ENCODE measurements at regions not wholly inside any gene's neighbourhood (a gene's known extent, or its start where the extent isn't known, plus 50 kb on each side); places are given as distances from the start of the nearest gene placed in this dataset.
A peak's percentile ranks its signal among the peaks of the same experiment; 100 is the strongest.

GRCh38 chr2:103819599-103819998, 1034.3 kb upstream of the POU3F3 start:
- Histone ChIP-seq H3K27ac (ENCODE audit: low read depth, low read length) (no peak overlapping the region), H2BK120ac (replicated peaks; ENCODE audit: low read depth, low read length) (no peak overlapping the region), H3K36me3 (ENCODE audit: control insufficient read depth in 2 of 4, insufficient read depth in 4 of 4, low read length in 3 of 4) (no peaks in the 10 kb centered on the region), H3K79me1 (ENCODE audit: low read depth, low read length) (no peaks in the 10 kb centered on the region), H2BK12ac (ENCODE audit: low read depth, low read length) (no peak overlapping the region), H3K4me3 (ENCODE audit: extremely low read depth in 1 of 4, insufficient read depth in 2 of 4, low read depth in 3 of 4, low read length in 4 of 4) (no peak overlapping the region), H3K23me2 (ENCODE audit: low read depth, low read length) (no peaks in the 10 kb centered on the region), H3K18ac (ENCODE audit: extremely low read depth, low read length) (no peak overlapping the region), H2AFZ (ENCODE audit: low read length) (no peak overlapping the region), H2BK15ac (ENCODE audit: low read length) (no peak overlapping the region), H4K8ac (ENCODE audit: extremely low read depth, insufficient read depth, low read length) (no peak overlapping the region), H3K9me3 (ENCODE audit: insufficient read depth in 2 of 2, low read depth in 1 of 2, low read length in 1 of 2) (no peaks in the 10 kb centered on the region), H3K79me2 (ENCODE audit: control insufficient read depth in 1 of 2, insufficient read depth in 2 of 2, low read length in 2 of 2) (no peaks in the 10 kb centered on the region), H3K14ac (ENCODE audit: insufficient read length) (no peak overlapping the region), H3K4ac (replicated peaks; ENCODE audit: insufficient read length, low read depth, low read length) (no peak overlapping the region), H3K9ac (replicated peaks in 1 of 4; ENCODE audit: extremely low read depth in 1 of 4, low read depth in 3 of 4, low read length in 3 of 4) (no peak overlapping the region), H3K56ac (replicated peaks; ENCODE audit: insufficient read length, low read depth, low read length) (no peak overlapping the region), H3K4me2 (ENCODE audit: insufficient read depth in 1 of 2, low read depth in 2 of 2, low read length in 2 of 2) (no peak overlapping the region), H3K4me1 (replicated peaks in 1 of 4; ENCODE audit: control insufficient read depth in 3 of 4, insufficient read depth in 4 of 4, low read length in 3 of 4) (peaks cover 0 to 10% (median 3%) of the 10 kb centered on the region in 4 experiments; a peak in 1 of 7 replicates), H2BK20ac (ENCODE audit: low read length) (no peak overlapping the region), H4K5ac (ENCODE audit: insufficient read length, low read depth, low read length) (no peak overlapping the region), H3K27me3 (replicated peaks in 1 of 4; ENCODE audit: control insufficient read depth in 3 of 4, extremely low read depth in 1 of 4, insufficient read depth in 3 of 4, low read length in 3 of 4) (no peaks in the 10 kb centered on the region), H2BK5ac (ENCODE audit: low read depth, low read length) (no peak overlapping the region), H2AK5ac (ENCODE audit: low read depth, low read length) (no peak overlapping the region), H4K91ac (replicated peaks; ENCODE audit: insufficient read length, low read length) (no peak overlapping the region), H3K23ac (ENCODE audit: insufficient read length) (no peak overlapping the region), H4K20me1 (replicated peaks in 1 of 2; ENCODE audit: control insufficient read depth in 1 of 2, insufficient read depth in 2 of 2, low read length in 2 of 2) (no peaks in the 10 kb centered on the region)
- CTCF ChIA-PET (ENCODE audit: partially characterized antibody): no interaction called here
- peak; percentile 70; the same call in 1 of the 2 replicates for TF ChIP-seq KDM1A (IDR thresholded peaks at IDR 0.05; ENCODE audit: borderline replicate concordance, low read length)
- TF ChIP-seq SIX5 (IDR thresholded peaks at IDR 0.05; ENCODE audit: low read depth, low read length): no peak
- no peak for TF ChIP-seq POLR2AphosphoS5 (IDR thresholded peaks at IDR 0.05; ENCODE audit: low read depth, low read length)
- TF ChIP-seq TCF12 (IDR thresholded peaks at IDR 0.05; ENCODE audit: low read depth, low read length): no peak
- no peak for TF ChIP-seq SIN3A (conservative IDR thresholded peaks at IDR 0.05 in 1 of 2, IDR thresholded peaks at IDR 0.05 in 1 of 2; ENCODE audit: low read depth in 1 of 2, low read length in 2 of 2)
- TF ChIP-seq KDM4A (IDR thresholded peaks at IDR 0.05; ENCODE audit: low read depth, low read length, severe bottlenecking): no peak
- no peak for TF ChIP-seq EZH2 (IDR thresholded peaks at IDR 0.05; ENCODE audit: low read depth, low read length, severe bottlenecking)
- no peak for TF ChIP-seq TEAD4 (IDR thresholded peaks at IDR 0.05; ENCODE audit: low read depth, low read length)
- DNase-seq (ENCODE audit: low read depth in 1 of 2, low spot score in 2 of 2) (no peak), FAIRE-seq (no peak)
- 99% methylated on average over 5 of the region's 5 CpGs; no CpG with 5 or more reads in 1 of the 2 experiments for WGBS, 2 experiments (ENCODE audit: extremely low coverage in 1 of 2, insufficient coverage in 1 of 2, insufficient read length in 1 of 2, insufficient replicate concordance in 2 of 2, low coverage in 1 of 2, low lambda C conversion rate in 2 of 2, missing lambda C conversion rate in 1 of 2)
- POLR2A ChIA-PET (ENCODE audit: partially characterized antibody): no interaction called here

All from H1 (cell line).